Limb (tissue), 2 donors: ENCODE measurements at regions not wholly inside any gene's neighbourhood (a gene's known extent, or its start where the extent isn't known, plus 50 kb on each side); places are given as distances from the start of the nearest gene placed in this dataset.
"Not testable (repeated sequence)": the region's sequence is repeated elsewhere in the genome, so short reads cannot be mapped to it uniquely, and the experiment has no call there.

Source experiments
- DNase-seq, 2 donors: peaks; one replicate each; pipeline ENCODE4 v3.0.0-alpha.2; 2016; ENCODE audit errors: extremely low spot score in 2 of 2

DNA sequence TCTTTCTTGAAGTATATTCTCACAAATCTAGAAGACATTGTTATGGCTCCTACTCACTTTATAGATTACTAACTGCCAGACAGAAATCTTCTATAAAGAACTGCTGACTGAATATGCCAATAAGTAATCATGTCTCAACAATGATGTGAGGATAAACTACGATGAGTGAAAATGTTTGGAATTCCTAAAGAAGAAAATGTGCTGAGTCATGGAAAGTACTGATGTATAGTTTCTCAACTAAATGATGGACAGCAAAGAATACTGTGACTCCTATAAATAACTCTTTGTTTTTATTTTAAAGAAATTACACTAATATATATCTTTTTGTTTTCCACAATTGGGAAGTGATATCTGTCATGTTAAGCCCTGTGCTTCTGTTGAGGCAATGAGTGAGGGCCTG is 232.9 kb downstream of the LNPK start:
- no peak for DNase-seq

DNA sequence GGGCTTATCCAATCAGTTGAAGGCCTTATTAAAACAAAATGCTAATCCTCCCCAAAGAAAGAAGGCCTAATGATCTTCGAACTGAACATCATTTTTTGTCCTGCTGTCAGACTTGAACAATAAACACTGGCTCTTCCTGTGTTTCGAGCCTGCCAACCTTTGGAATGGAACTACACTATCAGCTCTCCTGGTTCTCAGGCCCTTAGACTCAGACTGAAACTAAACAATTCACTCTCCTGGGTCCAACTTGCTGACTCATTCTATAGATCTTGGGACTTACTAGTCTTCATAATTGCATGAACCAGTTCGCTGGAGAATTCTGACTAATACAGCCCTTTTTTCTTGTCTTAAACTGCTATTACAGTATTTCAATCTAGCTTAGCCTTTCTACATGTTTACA is 235.2 kb downstream of the LNPK start:
- DNase-seq: no peak

DNA sequence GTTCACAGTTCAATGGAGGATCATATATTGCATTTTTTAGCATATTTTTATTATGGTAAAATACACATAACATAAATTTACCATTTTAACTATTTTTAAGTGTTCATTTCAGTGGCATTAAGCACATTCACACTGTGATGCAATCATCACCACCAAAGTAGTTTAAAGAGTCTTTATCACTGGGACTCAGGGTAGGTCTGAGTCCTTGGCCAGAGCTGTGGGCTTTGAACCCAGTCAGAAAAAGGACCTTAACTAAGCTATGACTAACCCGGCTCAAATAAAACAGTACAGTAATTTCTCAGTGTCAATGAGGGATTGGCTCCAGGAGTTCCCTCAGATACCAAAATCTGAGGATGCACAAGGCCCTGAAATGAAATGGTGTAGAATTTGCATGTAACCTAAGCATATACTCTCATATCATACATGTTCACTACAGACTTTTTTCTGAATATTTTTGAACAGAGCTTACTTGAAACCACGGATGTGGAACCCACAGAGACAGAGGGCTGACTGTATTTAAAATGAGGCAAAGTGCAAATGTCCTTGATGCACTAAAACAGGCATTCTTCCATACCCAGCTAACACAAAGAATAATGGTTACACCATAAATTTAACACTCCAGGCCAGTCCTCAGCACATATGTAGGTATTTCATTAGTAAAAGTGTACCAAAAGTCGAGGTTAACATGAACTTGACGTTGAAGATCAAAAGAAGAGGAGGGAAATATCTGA is 246.2 kb downstream of the LNPK start:
- DNase-seq: no peak

DNA sequence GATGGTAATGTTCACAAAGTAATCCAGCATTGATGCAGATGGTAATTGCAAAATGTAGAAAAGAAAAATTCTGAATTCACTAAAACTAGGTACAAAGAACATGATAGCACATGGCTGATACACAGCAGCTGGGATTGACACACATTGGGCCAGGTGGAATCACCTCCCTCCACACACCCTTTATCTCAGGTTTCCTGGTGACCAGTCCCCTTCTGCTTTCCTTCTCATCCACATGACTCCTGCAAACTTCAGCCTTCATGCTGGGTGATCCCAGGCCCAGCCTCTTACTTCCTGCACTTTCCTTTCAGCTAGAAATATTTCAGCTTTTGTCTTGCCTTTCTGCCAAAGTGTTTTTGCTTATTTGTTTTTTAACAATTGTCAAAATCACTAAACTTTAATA is 246.9 kb downstream of the LNPK start:
- DNase-seq: no peak

DNA sequence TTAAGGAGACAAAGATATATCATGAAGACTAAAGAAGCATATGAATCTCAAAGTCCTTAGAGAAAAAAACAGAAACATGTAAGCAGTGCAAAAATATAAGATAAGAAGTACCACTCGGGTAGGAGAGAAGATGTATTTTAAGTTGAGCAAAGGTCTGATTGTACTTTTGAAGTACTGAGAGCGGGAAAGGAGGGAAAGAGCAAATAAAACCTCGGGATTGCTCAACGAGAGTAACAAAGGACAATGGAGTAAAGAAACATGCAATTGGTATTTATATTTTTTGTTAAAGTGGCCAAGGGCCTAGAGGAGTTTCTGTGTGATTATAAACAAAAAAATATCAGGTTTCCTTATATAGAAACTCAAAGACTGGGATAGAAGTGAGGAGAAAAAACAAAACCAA is 251.9 kb downstream of the LNPK start:
- DNase-seq: no peak

DNA sequence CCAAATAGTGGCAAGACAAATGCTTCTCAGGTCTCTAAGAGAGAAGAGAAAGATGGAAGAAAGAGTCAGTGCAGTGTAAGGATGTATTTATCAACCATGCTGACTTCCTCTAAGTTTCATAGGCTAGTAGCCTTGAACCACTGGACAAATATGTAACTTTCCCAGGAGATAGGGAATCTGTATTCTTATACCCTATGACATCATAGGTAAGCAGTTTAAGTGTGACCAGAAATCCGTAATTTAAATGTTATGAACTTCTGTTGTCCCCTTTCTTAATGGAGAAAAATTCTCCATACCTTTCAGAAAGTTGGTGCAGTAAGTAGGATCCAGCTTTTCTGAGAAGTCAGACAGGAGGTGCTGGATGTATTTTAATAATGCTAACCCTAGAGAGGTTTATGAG is 256.2 kb downstream of the LNPK start:
- DNase-seq: no peak

DNA sequence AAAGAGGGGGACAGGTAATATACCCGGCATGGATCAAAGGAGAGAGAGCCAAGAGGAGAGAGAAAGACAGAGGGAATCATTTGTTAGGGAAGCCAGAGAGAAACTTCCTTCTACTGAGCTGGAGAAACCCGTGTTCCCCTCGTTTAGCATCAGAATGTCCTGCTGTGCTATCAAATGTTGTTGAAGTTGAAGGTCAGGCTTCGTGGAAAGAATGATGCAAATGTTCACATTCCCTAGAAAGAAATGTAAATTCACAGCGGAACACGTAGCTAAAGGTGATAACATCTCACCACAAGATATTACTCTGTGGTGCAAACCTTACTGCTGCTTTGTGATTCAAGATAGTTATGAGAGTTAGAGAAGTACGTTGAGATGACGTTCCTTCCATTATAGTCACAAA is 258.1 kb downstream of the LNPK start:
- DNase-seq: no peak

DNA sequence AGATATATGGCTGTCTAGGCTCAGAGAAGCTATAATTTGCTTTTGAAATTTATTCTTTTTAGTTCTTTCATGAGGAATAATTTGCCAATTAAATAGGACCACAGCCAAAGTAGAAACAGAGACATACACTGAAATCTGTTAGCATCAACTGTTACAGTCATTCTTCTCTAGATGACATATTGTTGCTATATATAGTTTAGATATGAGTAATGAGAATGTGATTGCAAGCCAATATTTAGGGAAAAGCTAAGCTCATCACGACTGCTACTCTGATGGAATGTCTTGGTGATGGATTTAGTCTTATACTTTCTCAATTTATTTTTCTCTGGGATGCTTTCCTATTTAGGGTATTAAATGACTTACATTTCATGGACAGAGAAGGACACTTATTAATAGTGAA is 259.1 kb downstream of the LNPK start:
- peak in 1 of 2 donors; percentile 56 for DNase-seq

DNA sequence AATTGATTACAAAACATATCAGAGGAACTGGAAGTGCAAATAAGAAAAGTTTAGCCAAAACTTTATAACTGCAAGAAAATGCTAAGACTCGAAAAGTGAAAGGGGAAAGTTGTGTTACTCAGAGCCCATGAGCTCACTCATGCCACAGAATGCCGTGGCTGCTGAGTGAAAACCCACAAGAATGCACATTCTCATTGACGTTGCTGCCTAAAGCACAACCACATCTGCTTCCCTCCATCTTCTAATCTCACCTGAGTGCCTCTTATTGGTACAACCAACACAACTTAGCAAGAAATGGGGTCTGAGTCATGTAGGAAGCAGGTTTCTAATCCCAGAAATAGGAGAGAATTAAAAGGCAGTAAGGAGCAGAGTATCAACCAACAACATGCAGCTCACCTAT is 259.7 kb downstream of the LNPK start:
- DNase-seq: no peak

GRCh38 chr2:175741164-175741563 is 260.9 kb downstream of the LNPK start:
- no peak for DNase-seq

GRCh38 chr2:175737722-175738361 is 264.2 kb downstream of the LNPK start:
- DNase-seq: no peak

GRCh38 chr2:175734686-175735085 is 267.4 kb downstream of the LNPK start:
- DNase-seq: peak in 1 of 2 donors; percentile 46

- no peak for DNase-seq
Measured at GRCh38 chr2:175732531-175732930, 269.5 kb downstream of the LNPK start.

GRCh38 chr2:175730050-175730449 is 272.0 kb downstream of the LNPK start:
- DNase-seq: no peak

GRCh38 chr2:175729049-175729706 is 272.9 kb downstream of the LNPK start:
- DNase-seq: no peak

- no peak for DNase-seq
Measured at GRCh38 chr2:175728032-175728431, 274.0 kb downstream of the LNPK start.

DNA sequence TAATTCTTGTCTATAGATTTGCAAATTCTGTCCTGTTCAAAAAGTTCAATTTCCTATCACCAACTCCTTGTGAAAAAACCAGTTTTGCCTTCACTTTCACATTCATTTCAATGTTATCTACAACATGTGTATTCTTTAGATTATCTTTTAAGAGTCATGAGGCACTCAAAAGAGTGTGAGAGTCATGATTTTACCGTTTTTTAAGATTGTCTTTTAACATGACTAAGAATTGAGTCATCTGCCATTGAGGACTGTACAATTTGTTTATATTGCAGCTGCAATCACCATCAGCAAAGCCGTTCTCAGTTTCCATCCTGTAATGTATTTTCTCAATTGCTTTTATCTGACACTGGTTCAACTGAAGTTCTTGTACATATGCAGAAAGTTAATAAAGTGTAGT is 275.8 kb downstream of the LNPK start:
- no peak for DNase-seq

DNA sequence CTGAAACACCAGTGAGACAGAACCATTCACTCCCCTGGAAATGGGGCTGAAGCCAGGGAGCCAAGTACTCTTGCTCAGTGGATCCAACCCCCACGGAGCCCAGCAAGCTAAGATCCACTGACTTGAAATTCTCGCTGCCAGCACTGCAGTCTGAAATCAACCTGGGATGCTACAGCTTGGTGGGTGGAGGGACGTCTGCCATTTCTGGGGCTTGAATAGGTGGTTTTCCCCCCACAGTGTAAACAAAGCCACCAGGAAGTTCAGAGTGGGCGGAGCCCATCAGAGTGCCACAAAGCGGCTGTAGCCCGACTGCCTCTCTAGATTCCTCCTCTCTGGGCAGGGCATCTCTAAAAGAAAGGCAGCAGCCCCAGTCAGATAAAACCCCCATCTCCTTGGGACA is 292.8 kb downstream of the LNPK start:
- DNase-seq: no peak

DNA sequence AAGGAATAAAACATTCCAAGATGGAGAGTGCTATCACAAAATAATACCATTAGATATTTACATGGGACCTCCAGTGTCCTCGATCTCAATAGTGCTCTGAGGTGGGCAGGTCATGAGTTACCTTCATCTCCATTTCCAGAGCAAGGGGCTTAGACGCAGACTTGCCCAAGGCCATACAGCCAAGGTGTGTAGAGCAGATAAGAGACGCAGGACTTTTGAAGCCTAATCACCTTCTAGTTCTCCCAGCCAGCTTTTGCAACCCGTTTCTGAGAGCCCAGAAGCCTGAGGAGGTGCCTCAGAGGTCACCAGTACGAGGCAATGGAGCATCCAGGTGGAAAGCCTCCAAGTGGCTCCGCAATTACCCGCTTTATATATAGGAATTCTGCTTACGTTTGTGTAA is 294.7 kb downstream of the LNPK start:
- DNase-seq: no peak

DNA sequence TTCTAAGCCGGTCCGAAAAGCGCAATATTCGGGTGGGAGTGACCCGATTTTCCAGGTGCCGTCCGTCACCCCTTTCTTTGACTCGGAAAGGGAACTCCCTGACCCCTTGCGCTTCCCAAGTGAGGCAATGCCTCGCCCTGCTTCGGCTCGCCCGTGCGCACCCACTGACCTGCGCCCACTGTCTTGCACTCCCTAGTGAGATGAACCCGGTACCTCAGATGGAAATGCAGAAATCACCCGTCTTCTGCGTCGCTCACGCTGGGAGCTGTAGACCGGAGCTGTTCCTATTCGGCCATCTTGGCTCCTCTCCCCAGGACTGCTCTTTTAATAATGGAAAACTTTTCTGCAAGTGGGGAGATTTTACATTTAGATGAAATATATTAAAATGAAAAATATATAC is 297.5 kb downstream of the LNPK start:
- not testable (repeated sequence) for DNase-seq

GRCh38 chr2:175698061-175698460 is 304.0 kb downstream of the LNPK start:
- DNase-seq: no peak

GRCh38 chr2:175690113-175690837 is 311.8 kb downstream of the LNPK start:
- peak in 1 of 2 donors; percentile 75 for DNase-seq
